Endothelial cell of umbilical vein (primary cell): ENCODE measurements at regions not wholly inside any gene's neighbourhood (a gene's known extent, or its start where the extent isn't known, plus 50 kb on each side); places are given as distances from the start of the nearest gene placed in this dataset.

Source experiments
- BruUV-seq: library from RNA; stranded (reverse); fragments of 400-500 nt; replicated peaks from 2 replicates; lab custom pipeline; 2021; lab: Mats Ljungman, UMichigan
- CTCF ChIA-PET: fragments of 300-600, 350-600 bp; sonication (Branson Sonifier 250); formaldehyde crosslinking; loops from one replicate; lab custom pipeline; 2021; ENCODE audit warnings: antibody characterized with exemption, inconsistent platforms; lab: Charles Lee
- POLR2A ChIA-PET: fragments of 300-600, 350-600 bp; sonication (Branson Sonifier 250); formaldehyde crosslinking; loops from one replicate; lab custom pipeline; 2021; ENCODE audit warnings: antibody characterized with exemption, inconsistent platforms; lab: Charles Lee
- DNase-seq: peaks from one replicate; pipeline ENCODE4 v3.0.0-alpha.2; 2011; ENCODE audit warnings: low read depth, low spot score
- FAIRE-seq: peaks from 2 replicates; lab custom pipeline; 2011; peaks lifted over from hg19 to GRCh38; lab: Jason Lieb, UNC
- H2AFZ ChIP-seq: 2 replicates; pipeline ENCODE4 v1.6.0; 2012; ENCODE audit warnings: low read depth, low read length, control low read depth, inconsistent platforms
- H3K27ac ChIP-seq: 2 replicates; pipeline ENCODE4 v1.5.1; 2011; ENCODE audit warnings: low read depth, mild to moderate bottlenecking, control low read depth, low read length, moderate library complexity; ENCODE audit not compliant: insufficient read depth
- H3K27me3 ChIP-seq, 2 experiments: 2 replicates each; pipeline versions ENCODE4 v1.6.0 to v1.6.1; 2011; ENCODE audit warnings: low read length in 2 of 2, mixed read lengths in 1 of 2; ENCODE audit not compliant: control insufficient read depth in 2 of 2, insufficient read depth in 2 of 2
- H3K36me3 ChIP-seq, 2 experiments: 2 replicates in 1 of 2; 3 replicates in 1 of 2; pipeline ENCODE4 v1.5.1; 2011; ENCODE audit warnings: low read length in 2 of 2, mild to moderate bottlenecking in 1 of 2, moderate library complexity in 1 of 2; ENCODE audit not compliant: control insufficient read depth in 2 of 2, insufficient read depth in 2 of 2; ENCODE audit errors: extremely low read depth in 1 of 2
- H3K4me1 ChIP-seq: 3 replicates; pipeline ENCODE4 v1.5.1; 2011; ENCODE audit warnings: mild to moderate bottlenecking, low read length; ENCODE audit not compliant: control insufficient read depth, insufficient read depth; ENCODE audit errors: extremely low read depth
- H3K4me2 ChIP-seq: 2 replicates; pipeline ENCODE4 v1.6.1; 2011; ENCODE audit warnings: low read length, control low read depth, mixed read lengths; ENCODE audit not compliant: insufficient read depth
- H3K4me3 ChIP-seq, 3 experiments: fragments of 200-600 bp in 1 of 3; sonication (generic), shearing (Covaris generic) in 1 of 3; replicated peaks in 1 of 3; 2 replicates each; pipeline ENCODE4 v1.5.1; 2011 to 2016; ENCODE audit warnings: control low read depth in 3 of 3, low read length in 3 of 3, mild to moderate bottlenecking in 2 of 3, inconsistent platforms in 1 of 3, low read depth in 1 of 3, moderate library complexity in 1 of 3; ENCODE audit not compliant: insufficient read depth in 1 of 3
- H3K79me2 ChIP-seq: 2 replicates; pipeline ENCODE4 v1.6.0; 2012; ENCODE audit warnings: low read length, inconsistent platforms; ENCODE audit not compliant: control insufficient read depth, insufficient read depth
- H3K9ac ChIP-seq: replicated peaks from 2 replicates; pipeline ENCODE3; 2011; ENCODE audit warnings: low read length, control low read depth; ENCODE audit not compliant: insufficient read depth; ENCODE audit errors: extremely low read depth
- H3K9me1 ChIP-seq: replicated peaks from 3 replicates; pipeline ENCODE4 v1.6.0; 2011; ENCODE audit warnings: mild to moderate bottlenecking, low read length; ENCODE audit not compliant: control insufficient read depth, insufficient read depth; ENCODE audit errors: extremely low read depth
- H3K9me3 ChIP-seq: replicated peaks from 2 replicates; pipeline ENCODE4 v1.5.1; 2012; ENCODE audit warnings: low read length, inconsistent platforms; ENCODE audit not compliant: control insufficient read depth, insufficient read depth
- H4K20me1 ChIP-seq: replicated peaks from 2 replicates; pipeline ENCODE3; 2011; ENCODE audit warnings: mild to moderate bottlenecking, low read length; ENCODE audit not compliant: control insufficient read depth, insufficient read depth; ENCODE audit errors: extremely low read depth
- EZH2 ChIP-seq: IDR thresholded peaks from 2 replicates; pipeline ENCODE4 v1.6.1; 2012; ENCODE audit warnings: borderline replicate concordance, low read depth, mild to moderate bottlenecking, moderate library complexity, low read length, inconsistent platforms; ENCODE audit not compliant: severe bottlenecking
- FOS ChIP-seq: IDR thresholded peaks from 2 replicates; pipeline ENCODE4 v1.6.1; 2011; ENCODE audit warnings: mild to moderate bottlenecking, low read length, moderate library complexity, borderline replicate concordance; ENCODE audit not compliant: insufficient read depth
- GATA2 ChIP-seq: IDR thresholded peaks from 2 replicates; pipeline ENCODE4 v1.7.0; 2011; ENCODE audit warnings: low read depth, mild to moderate bottlenecking, moderate library complexity, mixed read lengths, low read length; ENCODE audit not compliant: insufficient read length, insufficient read depth
- JUN ChIP-seq: IDR thresholded peaks from 2 replicates; pipeline ENCODE4 v1.6.1; 2011; ENCODE audit warnings: borderline replicate concordance, low read depth; ENCODE audit not compliant: insufficient read length, insufficient read depth
- MAX ChIP-seq: IDR thresholded peaks from 2 replicates; pipeline ENCODE4 v1.6.1; 2011; ENCODE audit not compliant: insufficient read depth, insufficient read length
- MYC ChIP-seq: IDR thresholded peaks from one replicate; pipeline ENCODE4 v1.6.1; 2011; ENCODE audit warnings: mild to moderate bottlenecking, low read depth, low read length
- POLR2A ChIP-seq: IDR thresholded peaks from 2 replicates; pipeline ENCODE4 v1.6.1; 2012; ENCODE audit warnings: low read depth, mild to moderate bottlenecking, control low read depth, low read length
- POLR2AphosphoS5 ChIP-seq: IDR thresholded peaks from 2 replicates; pipeline ENCODE4 v1.6.1; 2012; ENCODE audit warnings: low read depth, mild to moderate bottlenecking, control low read depth, low read length, moderate library complexity; ENCODE audit not compliant: insufficient read depth
- dilution Hi-C: fragments of 300-500 bp; cut with MboI; formaldehyde crosslinking; loops from one replicate; pipeline ENCODE4 v1.15.0; 2019; ENCODE audit warnings: low sequenced_read_pairs; ENCODE audit not compliant: extremely low pct_ligation_motif_present
- intact Hi-C: fragments of 100-400 bp; cut with micrococcal nuclease; formaldehyde crosslinking; loops from one replicate; pipeline ENCODE4 v1.10.0; 2022
- TF ChIP-seq, protein P1 (sequence below), 2 donors: IDR thresholded peaks; 1 replicate in 1 of 2; 2 replicates in 1 of 2; pipeline ENCODE4 v1.5.1; 2011; ENCODE audit warnings: low read length in 2 of 2, mild to moderate bottlenecking in 2 of 2, moderate library complexity in 2 of 2, control low read depth in 1 of 2, inconsistent platforms in 1 of 2, low read depth in 1 of 2; ENCODE audit not compliant: insufficient read depth in 1 of 2; ENCODE audit errors: extremely low read depth in 1 of 2

- Histone ChIP-seq H2AFZ (no peak overlapping the region), H3K4me1 (no peaks in the 10 kb centered on the region), H3K27me3 (peaks cover 0 to 2% of the 10 kb centered on the region in 2 experiments), H3K9me1 (no peaks in the 10 kb centered on the region), H3K79me2 (no peaks in the 10 kb centered on the region), H3K4me2 (no peak overlapping the region), H3K27ac (no peak overlapping the region), H3K4me3 (no peak overlapping the region), H3K36me3 (no peaks in the 10 kb centered on the region), H3K9me3 (no peaks in the 10 kb centered on the region), H3K9ac (no peak overlapping the region), H4K20me1 (no peaks in the 10 kb centered on the region)
- CTCF ChIA-PET = no interaction called here
- FAIRE-seq (no peak), DNase-seq (no peak)
- dilution Hi-C loops = no loop called here
- BruUV-seq = no TSS peak
- intact Hi-C loops = no loop called here
- POLR2A ChIA-PET = no interaction called here
- TF ChIP-seq MAX (no peak), GATA2 (no peak), MYC (no peak), FOS (no peak), JUN (no peak), POLR2A (no peak), POLR2AphosphoS5 (no peak), EZH2 (no peak)
- TF ChIP-seq, protein P1, sequence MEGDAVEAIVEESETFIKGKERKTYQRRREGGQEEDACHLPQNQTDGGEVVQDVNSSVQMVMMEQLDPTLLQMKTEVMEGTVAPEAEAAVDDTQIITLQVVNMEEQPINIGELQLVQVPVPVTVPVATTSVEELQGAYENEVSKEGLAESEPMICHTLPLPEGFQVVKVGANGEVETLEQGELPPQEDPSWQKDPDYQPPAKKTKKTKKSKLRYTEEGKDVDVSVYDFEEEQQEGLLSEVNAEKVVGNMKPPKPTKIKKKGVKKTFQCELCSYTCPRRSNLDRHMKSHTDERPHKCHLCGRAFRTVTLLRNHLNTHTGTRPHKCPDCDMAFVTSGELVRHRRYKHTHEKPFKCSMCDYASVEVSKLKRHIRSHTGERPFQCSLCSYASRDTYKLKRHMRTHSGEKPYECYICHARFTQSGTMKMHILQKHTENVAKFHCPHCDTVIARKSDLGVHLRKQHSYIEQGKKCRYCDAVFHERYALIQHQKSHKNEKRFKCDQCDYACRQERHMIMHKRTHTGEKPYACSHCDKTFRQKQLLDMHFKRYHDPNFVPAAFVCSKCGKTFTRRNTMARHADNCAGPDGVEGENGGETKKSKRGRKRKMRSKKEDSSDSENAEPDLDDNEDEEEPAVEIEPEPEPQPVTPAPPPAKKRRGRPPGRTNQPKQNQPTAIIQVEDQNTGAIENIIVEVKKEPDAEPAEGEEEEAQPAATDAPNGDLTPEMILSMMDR (IDR thresholded peaks at IDR 0.05; ENCODE audit: extremely low read depth in 1 of 2, insufficient read depth in 1 of 2, low read depth in 1 of 2, low read length in 2 of 2) = no peak
Measured at GRCh38 chr15:63449731-63450130, 54.7 kb upstream of the USP3 start.
